Limb (tissue), 2 donors: ENCODE measurements at regions not wholly inside any gene's neighbourhood (a gene's known extent, or its start where the extent isn't known, plus 50 kb on each side); places are given as distances from the start of the nearest gene placed in this dataset.
"Not testable (repeated sequence)": the region's sequence is repeated elsewhere in the genome, so short reads cannot be mapped to it uniquely, and the experiment has no call there.

Experiments used
- DNase-seq, 2 donors: peaks; one replicate each; pipeline ENCODE4 v3.0.0-alpha.2; 2016; ENCODE audit errors: extremely low spot score in 2 of 2

- no peak for DNase-seq
These were observed 113.8 kb upstream of the SLC1A4 start for GRCh38 chr2:64875368-64875767.

GRCh38 chr2:64876137-64876647 is 113.0 kb upstream of the SLC1A4 start:
- DNase-seq: peak; percentile 44 to 63

DNA sequence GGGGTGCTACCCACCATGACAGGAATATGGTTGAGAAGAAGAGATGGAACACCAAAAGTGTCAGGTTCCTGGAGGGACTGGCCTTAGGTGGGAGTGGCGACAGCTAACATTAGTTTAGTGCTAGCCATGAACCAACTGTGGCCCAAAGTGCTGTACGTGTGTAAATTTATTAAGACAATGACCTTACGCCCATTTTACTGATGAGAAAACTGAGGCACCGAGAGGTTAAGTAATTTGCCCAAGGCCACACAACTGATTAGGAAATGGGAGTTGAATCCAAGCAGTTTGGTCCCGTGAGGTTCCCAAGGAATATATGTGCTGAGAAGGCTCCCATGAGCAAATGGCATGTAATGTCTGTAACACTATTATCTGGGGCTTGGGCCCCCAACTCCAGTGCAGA is 109.5 kb upstream of the SLC1A4 start:
- DNase-seq: no peak

DNA sequence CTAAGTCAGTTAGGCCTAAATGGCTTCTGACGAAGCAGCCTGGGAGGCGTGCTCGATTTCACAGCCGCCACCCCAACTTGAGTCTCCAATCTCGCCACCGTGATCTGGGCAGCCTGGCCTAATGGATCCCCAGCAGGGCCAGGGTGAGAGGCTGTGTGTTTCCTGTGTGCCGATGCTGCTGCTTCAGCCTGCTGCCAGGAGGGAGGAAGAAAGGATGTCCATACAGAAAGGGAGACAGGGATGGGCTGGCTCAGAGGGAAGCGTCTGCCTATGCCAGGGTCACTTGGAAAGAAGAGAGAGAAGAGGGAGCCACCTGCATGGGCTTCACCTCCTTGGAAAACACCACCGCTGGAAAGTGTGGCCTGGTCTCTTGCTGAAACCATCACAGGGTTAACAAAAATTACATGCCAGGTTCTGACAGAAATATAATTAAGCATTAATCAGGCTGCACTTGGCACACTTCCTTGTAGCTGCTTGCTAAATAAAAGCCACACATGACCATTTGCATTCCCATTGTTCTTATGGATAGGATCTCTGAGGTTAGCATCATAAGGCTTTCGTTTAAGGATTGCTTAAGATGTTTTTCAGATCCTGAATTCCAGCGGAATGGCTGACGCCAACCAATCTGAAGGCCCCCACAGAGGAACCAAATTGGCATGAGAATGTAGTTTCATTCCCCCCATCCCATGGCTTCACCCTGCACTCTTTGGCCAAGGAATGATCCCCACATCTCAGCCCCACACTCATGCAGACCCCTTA is 108.8 kb upstream of the SLC1A4 start:
- no peak for DNase-seq

DNA sequence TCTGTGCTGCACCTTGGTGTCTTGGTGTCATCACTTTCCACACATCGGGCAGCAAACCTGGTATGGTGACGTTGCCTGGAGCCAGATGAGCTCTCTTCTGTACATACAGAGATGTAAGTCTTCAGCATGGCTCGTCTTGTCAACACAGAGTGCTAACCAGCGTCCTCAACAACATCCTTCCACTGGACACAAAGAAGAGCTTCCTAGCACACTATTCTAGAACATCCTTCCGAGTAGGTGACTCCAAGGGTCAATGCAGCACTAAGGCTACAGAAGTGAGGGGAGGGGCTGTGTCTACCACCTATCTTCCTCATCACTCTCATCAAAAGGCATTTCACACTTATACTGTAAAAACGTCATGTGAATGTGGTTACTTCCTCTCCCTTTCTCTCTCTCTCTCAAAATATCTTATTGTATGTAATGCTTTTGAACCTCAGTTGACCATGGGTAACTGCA is 108.1 kb upstream of the SLC1A4 start:
- DNase-seq: no peak

GRCh38 chr2:64887565-64887964 is 101.6 kb upstream of the SLC1A4 start:
- DNase-seq: no peak

GRCh38 chr2:64888591-64889309 is 100.4 kb upstream of the SLC1A4 start:
- DNase-seq: no peak

- DNase-seq: no peak
These were observed 99.4 kb upstream of the SLC1A4 start for GRCh38 chr2:64889803-64890202.

- not testable (repeated sequence) for DNase-seq
These were observed 92.6 kb upstream of the SLC1A4 start for GRCh38 chr2:64896572-64896971.

GRCh38 chr2:64899081-64899865 is 89.9 kb upstream of the SLC1A4 start:
- no peak for DNase-seq

DNA sequence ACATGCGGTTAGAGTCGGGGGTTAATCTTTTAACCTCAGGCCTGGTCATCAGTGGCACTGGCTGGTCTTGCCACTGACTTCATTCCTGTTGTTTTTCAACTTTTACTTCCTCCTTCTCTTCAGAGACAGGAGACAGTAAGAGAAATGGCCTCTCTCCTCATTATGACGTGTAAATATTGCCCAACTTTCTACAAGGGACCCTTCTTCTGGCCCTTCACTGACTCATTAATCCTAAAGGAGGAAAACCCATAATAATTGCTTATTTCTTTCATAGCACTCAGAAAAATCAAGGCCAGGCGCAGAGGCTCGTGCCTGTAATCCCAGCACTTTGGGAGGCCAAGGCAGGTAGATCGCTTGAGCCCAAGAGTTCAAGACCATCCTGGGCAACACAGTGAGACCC is 89.3 kb upstream of the SLC1A4 start:
- not testable (repeated sequence) for DNase-seq

DNA sequence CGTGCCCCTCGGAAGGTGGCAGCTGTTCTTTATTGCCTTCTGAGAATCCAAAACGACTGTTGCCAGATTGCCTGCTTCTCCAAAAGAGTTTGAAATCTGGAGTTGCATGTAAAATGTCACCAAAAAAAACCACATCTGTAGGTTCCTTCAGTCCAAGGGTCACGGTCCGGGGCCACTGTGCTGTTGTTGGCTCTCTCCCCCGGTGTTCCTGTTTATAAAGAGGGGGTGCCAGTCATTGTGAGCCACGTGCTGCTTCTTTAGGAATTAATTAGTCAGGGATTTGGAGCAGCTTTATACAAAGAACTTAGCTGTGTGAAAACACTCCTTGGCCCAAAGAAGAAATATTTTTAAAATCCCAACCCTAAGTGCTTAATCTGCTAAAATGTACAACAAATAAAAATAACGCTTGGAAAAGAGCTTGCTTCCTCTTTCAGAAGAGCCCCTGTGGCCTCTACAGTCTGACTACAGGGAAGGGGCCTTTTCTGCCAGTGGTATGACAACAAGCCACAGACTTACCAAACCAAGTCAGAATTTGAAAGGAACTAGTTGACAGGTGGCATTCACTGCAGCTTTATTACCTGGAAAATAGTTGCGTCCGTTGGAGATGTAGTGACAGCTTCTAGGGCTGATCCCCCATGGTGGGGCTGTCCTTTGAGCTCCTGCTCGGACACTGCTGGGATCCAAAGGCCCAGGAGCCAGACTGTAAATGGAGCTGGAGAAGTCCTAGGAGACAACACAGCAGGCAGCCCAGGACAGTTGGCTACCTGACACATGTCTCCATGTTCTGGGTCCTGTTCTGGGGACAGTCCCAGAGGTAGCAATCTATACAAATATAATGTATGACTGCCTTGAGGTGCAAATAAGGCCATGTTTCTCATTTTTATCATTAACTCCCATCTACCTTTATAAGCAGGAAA is 84.5 kb upstream of the SLC1A4 start:
- no peak for DNase-seq

- no peak for DNase-seq
These were observed 83.7 kb upstream of the SLC1A4 start for GRCh38 chr2:64905338-64906024.

- DNase-seq: no peak
These were observed 82.2 kb upstream of the SLC1A4 start for GRCh38 chr2:64906853-64907536.

GRCh38 chr2:64908406-64908805 is 80.8 kb upstream of the SLC1A4 start:
- DNase-seq: no peak

DNA sequence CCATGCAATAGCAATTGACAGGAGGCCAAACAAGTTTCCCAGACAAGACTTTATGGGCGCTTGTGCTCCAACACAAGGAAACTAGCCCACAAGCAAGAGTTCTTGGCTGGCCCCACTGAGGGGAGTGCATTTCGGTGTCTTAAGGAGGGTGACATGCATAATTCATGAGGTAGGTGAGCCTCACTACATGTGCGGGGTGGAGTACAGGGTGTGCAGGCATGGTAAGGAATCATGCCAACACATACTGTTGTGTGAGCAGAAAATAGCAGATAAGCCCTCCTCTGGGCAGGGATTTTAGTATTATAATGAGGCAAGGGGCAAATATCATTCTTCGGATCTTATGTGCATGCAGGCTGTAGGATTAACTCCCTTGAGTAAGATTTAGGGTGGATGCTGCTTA is 78.7 kb upstream of the SLC1A4 start:
- DNase-seq: no peak

DNA sequence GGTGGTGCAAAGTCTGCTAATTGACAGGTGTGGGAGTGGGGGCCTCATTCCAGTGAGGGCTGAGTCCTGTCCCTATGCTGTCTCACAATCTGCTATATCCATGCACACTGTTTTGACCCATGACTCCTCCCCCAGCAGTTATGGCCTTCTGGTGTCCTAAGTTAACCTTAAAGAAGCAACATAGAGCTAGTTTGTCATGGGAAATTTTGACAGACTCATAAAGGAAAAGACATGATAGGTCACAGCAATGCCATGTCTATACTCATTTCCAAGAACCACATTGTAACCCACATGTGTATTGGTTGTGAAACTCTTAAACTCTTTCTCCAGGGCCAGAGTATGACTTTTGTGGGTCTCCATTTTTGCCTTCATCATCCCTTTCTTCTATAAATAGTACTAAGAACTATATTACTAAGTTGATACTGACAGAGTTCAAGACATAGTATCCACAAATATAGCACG is 78.2 kb upstream of the SLC1A4 start:
- DNase-seq: no peak

GRCh38 chr2:64913357-64913869 is 75.8 kb upstream of the SLC1A4 start:
- no peak for DNase-seq

DNA sequence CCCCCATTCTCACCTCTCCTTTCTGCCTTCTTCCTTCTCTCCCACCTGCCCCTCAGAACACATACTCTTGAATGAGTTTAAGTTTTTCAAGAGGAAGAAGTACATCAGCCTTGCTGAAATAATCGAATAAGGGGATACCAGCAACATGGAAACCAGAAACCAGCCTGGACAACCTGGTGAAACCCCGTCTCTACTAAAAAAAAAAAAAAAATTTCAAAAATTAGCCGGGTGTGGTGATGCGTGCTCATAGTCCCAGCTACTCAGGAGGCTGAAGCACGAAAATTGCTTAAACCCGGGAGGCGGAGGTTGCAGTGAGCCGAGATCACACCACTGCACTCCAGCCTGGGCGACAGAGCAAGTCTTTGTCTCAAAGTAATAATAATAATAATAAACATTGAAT is 75.0 kb upstream of the SLC1A4 start:
- DNase-seq: no peak
